Lung (tissue), 11 donors: ENCODE measurements at regions not wholly inside any gene's neighbourhood (a gene's known extent, or its start where the extent isn't known, plus 50 kb on each side); places are given as distances from the start of the nearest gene placed in this dataset.
A peak's percentile ranks its signal among the peaks of the same experiment; 100 is the strongest.

Experiments used
- ATAC-seq: fragments of 200-7000 bp; cut with Tn5 transposase; one replicate; pipeline ENCODE4 v1.9.1; 2020; ENCODE audit warnings: moderate number of reproducible peaks; ENCODE audit not compliant: insufficient read depth, low FRiP score
- DNase-seq, 3 donors: peaks; one replicate each; pipeline ENCODE4 v3.0.0-alpha.2; 2013 to 2017
- H3K27ac ChIP-seq, 2 donors: one replicate each; pipeline ENCODE4 v1.5.1; 2013; ENCODE audit warnings: mild to moderate bottlenecking in 2 of 2, moderate library complexity in 2 of 2, control low read depth in 1 of 2, inconsistent platforms in 1 of 2, low read depth in 1 of 2, low read length in 1 of 2
- H3K27me3 ChIP-seq, 3 donors: one replicate each; pipeline ENCODE4 v1.5.1; 2013; ENCODE audit warnings: low read length in 2 of 3; ENCODE audit not compliant: control insufficient read depth in 3 of 3, insufficient read depth in 3 of 3
- H3K36me3 ChIP-seq, 4 donors: one replicate each; pipeline ENCODE4 v1.5.1; 2013; ENCODE audit warnings: low read length in 4 of 4, mild to moderate bottlenecking in 1 of 4, moderate library complexity in 1 of 4; ENCODE audit not compliant: control insufficient read depth in 4 of 4, insufficient read depth in 4 of 4
- H3K4me1 ChIP-seq, 5 donors: one replicate each; pipeline ENCODE4 v1.5.1; 2013; ENCODE audit warnings: low read length in 5 of 5, mild to moderate bottlenecking in 2 of 5, moderate library complexity in 1 of 5; ENCODE audit not compliant: control insufficient read depth in 5 of 5, insufficient read depth in 5 of 5
- H3K4me3 ChIP-seq: one replicate; pipeline ENCODE4 v1.5.1; 2013; ENCODE audit warnings: mild to moderate bottlenecking, control low read depth, moderate library complexity
- H3K9ac ChIP-seq, 2 donors: one replicate each; pipeline ENCODE4 v1.5.1; 2013; ENCODE audit warnings: low read length in 2 of 2, control low read depth in 1 of 2; ENCODE audit not compliant: insufficient read depth in 1 of 2
- H3K9me3 ChIP-seq, 4 donors: one replicate each; pipeline ENCODE4 v1.5.1; 2013; ENCODE audit warnings: low read length in 3 of 4, mild to moderate bottlenecking in 1 of 4, moderate library complexity in 1 of 4; ENCODE audit not compliant: control insufficient read depth in 4 of 4, insufficient read depth in 3 of 4
- WGBS, 2 donors: extraction: QIAGEN DNeasy Blood & Tissue Kit; methylation state at CpG; one replicate each; pipeline ENCODE4 v1.1.7; 2013; 5-methylcytosine and 5-hydroxymethylcytosine counted together
- TF ChIP-seq, protein P1 (sequence below): IDR thresholded peaks from 2 replicates; pipeline ENCODE4 v1.5.1; 2012; ENCODE audit warnings: mild to moderate bottlenecking; ENCODE audit errors: control extremely low read depth, extremely low read depth
- donor health status: control.
- donor health status: control.
- donor health status: Bipolar disorder and iron deficiency.
- donor health status: healthy.
- donor health status: DM: yes; HTN: yes; CAD: no.

DNA sequence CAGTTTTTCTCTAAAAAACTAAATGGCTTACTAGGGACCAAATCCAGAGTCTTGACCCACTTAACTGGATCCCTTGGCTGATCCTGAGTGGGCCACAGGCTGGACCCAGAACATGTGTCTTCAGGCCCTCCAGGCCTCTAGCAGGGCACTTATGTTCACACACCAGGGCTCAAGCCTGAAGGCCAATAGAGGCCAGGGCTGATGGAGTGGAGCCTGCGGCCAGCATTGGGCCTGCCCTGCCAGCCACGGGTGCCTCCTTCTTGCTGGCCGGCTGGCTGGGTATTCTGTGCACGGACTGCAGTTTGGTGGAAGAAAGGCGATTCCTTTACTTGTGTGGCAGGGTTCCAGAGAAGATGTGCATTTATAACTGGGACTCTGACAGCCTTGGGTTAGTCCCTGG, 103.0 kb upstream of the ZNF32 start:
- Histone ChIP-seq H3K36me3 (no peaks in the 10 kb centered on the region), H3K9me3 (no peaks in the 10 kb centered on the region), H3K27ac (no peak overlapping the region), H3K27me3 (no peaks in the 10 kb centered on the region), H3K9ac (no peak overlapping the region), H3K4me3 (no peak overlapping the region), H3K4me1 (peaks cover 0 to 6% (median 0%) of the 10 kb centered on the region in 5 donors)
- WGBS, 2 donors = 97 to 99% methylated on average over 5 of the region's 5 CpGs
- TF ChIP-seq, protein P1, sequence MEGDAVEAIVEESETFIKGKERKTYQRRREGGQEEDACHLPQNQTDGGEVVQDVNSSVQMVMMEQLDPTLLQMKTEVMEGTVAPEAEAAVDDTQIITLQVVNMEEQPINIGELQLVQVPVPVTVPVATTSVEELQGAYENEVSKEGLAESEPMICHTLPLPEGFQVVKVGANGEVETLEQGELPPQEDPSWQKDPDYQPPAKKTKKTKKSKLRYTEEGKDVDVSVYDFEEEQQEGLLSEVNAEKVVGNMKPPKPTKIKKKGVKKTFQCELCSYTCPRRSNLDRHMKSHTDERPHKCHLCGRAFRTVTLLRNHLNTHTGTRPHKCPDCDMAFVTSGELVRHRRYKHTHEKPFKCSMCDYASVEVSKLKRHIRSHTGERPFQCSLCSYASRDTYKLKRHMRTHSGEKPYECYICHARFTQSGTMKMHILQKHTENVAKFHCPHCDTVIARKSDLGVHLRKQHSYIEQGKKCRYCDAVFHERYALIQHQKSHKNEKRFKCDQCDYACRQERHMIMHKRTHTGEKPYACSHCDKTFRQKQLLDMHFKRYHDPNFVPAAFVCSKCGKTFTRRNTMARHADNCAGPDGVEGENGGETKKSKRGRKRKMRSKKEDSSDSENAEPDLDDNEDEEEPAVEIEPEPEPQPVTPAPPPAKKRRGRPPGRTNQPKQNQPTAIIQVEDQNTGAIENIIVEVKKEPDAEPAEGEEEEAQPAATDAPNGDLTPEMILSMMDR = no peak
- no peak for DNase-seq
- ATAC-seq = no peak

DNA sequence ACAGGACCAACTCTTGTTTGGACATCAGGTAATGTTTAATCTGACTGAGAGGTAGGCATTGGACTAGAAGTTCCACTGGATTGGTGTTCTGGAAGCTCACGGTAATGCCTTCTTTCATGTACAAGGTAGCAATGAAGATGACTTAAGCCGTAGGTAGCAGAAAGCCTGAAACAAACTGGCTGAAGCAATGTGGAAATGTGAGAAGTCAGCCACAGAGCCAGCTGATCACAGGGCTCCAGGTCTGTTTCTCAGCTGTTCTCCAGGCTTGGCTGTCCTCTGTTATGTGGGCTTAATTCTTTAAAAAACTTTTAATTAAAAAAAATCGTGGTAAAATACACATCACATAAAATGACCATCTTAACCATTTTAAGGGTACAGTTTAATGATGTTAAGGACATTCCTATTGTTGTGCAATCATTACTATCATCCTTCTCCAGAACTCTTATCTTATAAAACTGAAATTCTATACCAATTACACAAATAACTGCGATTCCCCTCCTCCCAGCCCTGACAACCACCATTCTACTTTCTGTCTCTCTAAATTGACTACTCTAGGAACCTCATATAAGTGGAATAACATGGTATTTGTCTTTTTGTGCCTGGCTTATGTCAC, 101.4 kb upstream of the ZNF32 start:
- no peaks in the 10 kb centered on the region for H3K9me3 ChIP-seq
- WGBS, 2 donors = 82 to 83% methylated on average over 4 of the region's 4 CpGs
- H3K9ac ChIP-seq = no peak overlapping the region
- no peaks in the 10 kb centered on the region for H3K4me1 ChIP-seq
- no peak overlapping the region for H3K4me3 ChIP-seq
- H3K27ac ChIP-seq = no peak overlapping the region
- ATAC-seq (no peak), DNase-seq (peak in 2 of 3 donors; percentile 18 to 40)
- no peaks in the 10 kb centered on the region for H3K36me3 ChIP-seq
- TF ChIP-seq, protein P1 = no peak
- H3K27me3 ChIP-seq = no peaks in the 10 kb centered on the region

DNA sequence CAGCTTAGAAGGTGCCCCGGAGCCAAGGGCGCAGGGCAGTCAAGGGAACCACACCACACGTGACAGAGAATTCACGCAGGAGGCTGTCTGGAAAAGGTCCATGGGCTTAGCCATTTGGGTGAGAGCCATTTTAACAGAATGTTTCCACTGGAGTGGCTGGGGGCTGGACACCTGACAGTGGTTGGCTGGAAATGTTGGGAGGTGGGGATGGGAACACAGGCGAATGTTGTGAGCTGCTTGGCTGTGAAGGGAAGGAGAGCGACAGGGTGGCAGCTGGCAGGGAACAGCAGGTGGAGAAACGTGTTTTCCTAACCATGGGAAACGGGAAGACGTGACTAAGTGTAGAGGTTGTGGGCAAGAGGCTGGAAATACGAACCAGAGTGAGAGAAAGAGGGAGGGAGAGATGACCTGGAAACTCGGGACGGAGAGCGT, 100.5 kb upstream of the ZNF32 start:
- Histone ChIP-seq H3K27me3 (no peaks in the 10 kb centered on the region), H3K36me3 (no peaks in the 10 kb centered on the region), H3K4me1 (no peaks in the 10 kb centered on the region), H3K27ac (no peak overlapping the region), H3K9ac (no peak overlapping the region), H3K4me3 (no peak overlapping the region), H3K9me3 (no peaks in the 10 kb centered on the region)
- DNase-seq (no peak), ATAC-seq (no peak)
- WGBS, 2 donors = 89 to 94% methylated on average over 13 of the region's 13 CpGs
- TF ChIP-seq, protein P1 = no peak

DNA sequence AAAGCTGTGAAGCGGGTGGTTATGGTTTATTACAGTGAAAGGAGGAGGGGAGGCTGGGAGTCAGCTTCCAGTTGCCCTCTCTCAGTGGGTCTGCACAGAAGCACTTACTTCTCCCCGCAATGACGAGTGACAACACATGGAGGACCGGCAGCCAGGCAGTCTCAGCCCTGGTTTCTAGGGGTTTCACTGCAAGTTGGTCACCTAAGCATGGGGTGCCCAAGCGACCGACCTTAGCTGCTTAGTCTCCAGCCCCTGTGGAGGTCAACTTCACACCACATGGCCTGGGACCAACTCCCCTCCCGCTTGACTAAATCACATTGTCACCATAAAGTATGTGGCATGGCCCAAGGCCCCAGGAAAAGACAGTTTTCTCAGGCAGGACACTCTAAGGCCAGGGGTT, 99.9 kb upstream of the ZNF32 start:
- no peak overlapping the region for H3K9ac ChIP-seq
- WGBS, 2 donors = 96 to 98% methylated on average over 7 of the region's 7 CpGs
- no peak overlapping the region for H3K27ac ChIP-seq
- no peaks in the 10 kb centered on the region for H3K27me3 ChIP-seq
- no peaks in the 10 kb centered on the region for H3K9me3 ChIP-seq
- TF ChIP-seq, protein P1 = no peak
- H3K36me3 ChIP-seq = no peaks in the 10 kb centered on the region
- DNase-seq = no peak
- ATAC-seq = no peak
- H3K4me3 ChIP-seq = no peak overlapping the region
- no peaks in the 10 kb centered on the region for H3K4me1 ChIP-seq
